HEK293 (cell line): ENCODE measurements at regions not wholly inside any gene's neighbourhood (a gene's known extent, or its start where the extent isn't known, plus 50 kb on each side); places are given as distances from the start of the nearest gene placed in this dataset.

Source experiments
- CTCF ChIP-seq: fragments of 450-650 bp; formaldehyde crosslinking; IDR thresholded peaks from 2 replicates; pipeline ENCODE4 v1.5.1; 2016; ENCODE audit warnings: missing biosample characterization, missing genetic modification characterization
- MEIS1 ChIP-seq: sonication (generic); formaldehyde crosslinking; IDR thresholded peaks from 2 replicates; pipeline ENCODE4 v1.8.1; 2022; ENCODE audit warnings: missing genetic modification reagents, mild to moderate bottlenecking, borderline replicate concordance
- ZBTB10 ChIP-seq: fragments of 450-650 bp; formaldehyde crosslinking; IDR thresholded peaks from 2 replicates; pipeline ENCODE4 v1.5.1; 2016; ENCODE audit warnings: missing biosample characterization, missing genetic modification characterization
- ZBTB7A ChIP-seq: fragments of 450-650 bp; formaldehyde crosslinking; IDR thresholded peaks from 2 replicates; pipeline ENCODE4 v1.5.1; 2016; ENCODE audit warnings: low read depth, missing biosample characterization, missing genetic modification characterization
- ZNF132 ChIP-seq: fragments of 450-650 bp; formaldehyde crosslinking; IDR thresholded peaks from 2 replicates; pipeline ENCODE4 v1.5.1; 2017; ENCODE audit warnings: missing biosample characterization, missing genetic modification characterization, borderline replicate concordance
- ZNF350 ChIP-seq: fragments of 450-650 bp; formaldehyde crosslinking; IDR thresholded peaks from 2 replicates; pipeline ENCODE4 v1.5.0; 2017; ENCODE audit warnings: missing biosample characterization, mild to moderate bottlenecking, missing genetic modification characterization
- ZNF488 ChIP-seq: fragments of 450-650 bp; formaldehyde crosslinking; IDR thresholded peaks from 2 replicates; pipeline ENCODE4 v1.5.1; 2016; ENCODE audit warnings: missing biosample characterization, missing genetic modification characterization
- ZNF561 ChIP-seq: fragments of 450-650 bp; IDR thresholded peaks from 2 replicates; pipeline ENCODE4 v1.5.1; 2018; ENCODE audit warnings: missing biosample characterization, missing genetic modification characterization, borderline replicate concordance
- ZNF654 ChIP-seq: fragments of 450-650 bp; formaldehyde crosslinking; IDR thresholded peaks from 2 replicates; pipeline ENCODE4 v1.5.1; 2016; ENCODE audit warnings: low read depth, missing biosample characterization, missing genetic modification characterization

DNA sequence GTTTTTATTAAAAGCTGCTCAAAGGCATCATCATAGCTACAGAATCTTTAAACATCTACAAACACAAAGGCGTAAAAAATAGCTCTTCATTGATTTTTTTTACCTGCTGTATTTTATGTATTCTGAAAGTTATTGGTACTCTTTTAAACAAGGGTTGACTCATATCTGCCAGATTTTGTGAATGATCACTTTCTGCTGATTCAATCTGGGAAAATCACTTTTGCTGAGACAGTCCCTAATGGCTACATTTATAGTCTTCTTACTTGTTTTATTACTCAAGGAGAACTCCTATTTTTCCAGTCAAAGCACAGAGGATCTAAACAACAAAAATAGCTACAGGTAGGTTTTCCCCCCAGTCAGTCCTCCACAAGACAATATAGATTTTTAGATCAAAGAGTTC, 739.0 kb downstream of the CBLN4 start:
- TF ChIP-seq CTCF (tag by site-specific recombination) (no peak), MEIS1 (CRISPR knock-in tag) (no peak), ZNF350 (tag by site-specific recombination) (no peak), ZNF654 (no peak), ZBTB10 (no peak), ZNF561 (tag by site-specific recombination) (no peak), ZNF132 (no peak), ZBTB7A (tag by site-specific recombination) (no peak), ZNF488 (tag by site-specific recombination) (no peak)
